ENCODE measurements at regions not wholly inside any gene's neighbourhood (a gene's known extent, or its start where the extent isn't known, plus 50 kb on each side); places are given as distances from the start of the nearest gene placed in this dataset.
"Not testable (repeated sequence)": the region's sequence is repeated elsewhere in the genome, so short reads cannot be mapped to it uniquely, and the experiment has no call there.

- DNase-seq (ENCODE audit: low read depth): no peak
These were observed 67.3 kb upstream of the VCAN start for GRCh38 chr5:83404182-83404716.

GRCh38 chr5:83405662-83406061 lies 65.9 kb upstream of the VCAN start:
- DNase-seq (ENCODE audit: low read depth): no peak

DNA sequence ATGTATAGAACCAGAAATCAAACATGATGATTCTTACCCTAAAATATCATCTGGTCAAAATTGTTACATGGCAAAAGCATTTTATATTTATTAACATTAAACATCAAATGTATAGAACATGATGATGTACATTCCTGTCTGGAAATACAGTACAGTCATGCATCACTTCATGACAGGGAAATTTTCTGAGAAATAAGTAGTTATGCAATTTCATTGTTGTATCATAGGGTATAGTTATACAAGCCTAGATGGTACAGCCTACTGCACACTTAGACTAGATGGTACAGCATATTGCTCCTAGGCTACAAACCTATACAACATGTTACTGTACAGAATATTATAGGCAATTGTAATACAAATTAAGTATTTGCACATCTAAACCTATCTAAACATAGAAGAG lies 64.6 kb upstream of the VCAN start:
- DNase-seq (ENCODE audit: low read depth): no peak

- no peak for DNase-seq (ENCODE audit: low read depth)
These were observed 63.6 kb upstream of the VCAN start for GRCh38 chr5:83407931-83408330.

- DNase-seq (ENCODE audit: low read depth): no peak
These were observed 62.8 kb upstream of the VCAN start for GRCh38 chr5:83408719-83409118.

DNA sequence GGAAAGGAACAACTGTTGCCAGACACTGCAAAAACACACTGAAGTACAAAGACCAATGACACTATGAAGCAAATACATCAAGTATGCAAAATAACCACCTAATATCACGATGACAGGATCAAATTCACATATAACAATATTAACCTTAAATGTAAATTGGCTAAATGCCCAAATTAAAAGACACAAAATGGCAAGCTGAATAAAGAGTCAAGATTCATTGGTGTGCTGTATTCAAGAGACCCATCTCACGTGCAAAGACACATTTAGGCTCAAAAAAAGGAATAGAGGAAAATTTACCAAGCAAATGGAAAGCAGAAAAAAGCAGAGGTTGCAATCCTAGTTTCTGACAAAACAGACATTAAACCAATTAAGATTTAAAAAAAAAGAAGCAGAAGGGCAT lies 61.8 kb upstream of the VCAN start:
- not testable (repeated sequence) for DNase-seq (ENCODE audit: low read depth)

GRCh38 chr5:83410319-83410718 lies 61.2 kb upstream of the VCAN start:
- not testable (repeated sequence) for DNase-seq (ENCODE audit: low read depth)

DNA sequence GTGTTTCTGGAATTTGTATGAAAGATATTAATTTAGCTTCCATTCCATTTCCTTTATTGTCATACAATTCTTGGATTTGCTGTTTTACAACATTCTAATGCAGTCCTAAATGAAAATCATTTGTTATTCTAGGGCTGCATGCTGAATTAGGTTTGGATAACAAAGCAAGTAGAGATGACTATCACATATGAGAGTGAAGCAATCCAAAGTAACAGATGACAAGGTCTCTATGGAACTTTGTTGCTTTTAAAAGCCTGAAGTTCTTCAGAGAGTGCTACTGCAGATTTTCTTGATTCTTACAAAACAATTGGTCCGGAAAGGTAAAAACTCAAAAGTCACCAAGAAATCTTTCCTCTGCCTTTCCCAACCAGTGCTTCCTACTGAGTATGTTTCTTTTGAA lies 56.9 kb upstream of the VCAN start:
- peak; percentile 6 for DNase-seq (ENCODE audit: low read depth)

DNA sequence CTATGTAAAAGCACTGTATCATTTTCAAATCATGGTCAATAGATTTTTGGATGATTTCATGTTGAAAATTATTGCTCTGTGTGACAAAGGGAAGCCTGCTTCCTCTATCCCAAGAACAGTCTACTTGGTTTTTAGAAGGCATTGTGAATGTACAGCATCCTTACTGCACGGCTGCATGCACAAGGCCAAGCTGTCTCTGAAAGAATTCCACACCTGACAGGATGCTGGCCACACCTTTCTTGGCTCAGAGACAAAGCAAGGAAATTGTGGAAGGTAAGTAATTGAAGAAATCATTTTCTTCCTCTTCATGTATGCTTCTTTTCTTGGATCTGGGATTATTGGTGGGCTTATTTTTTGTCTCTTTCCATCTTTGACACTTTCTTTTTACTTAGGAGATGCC lies 53.7 kb upstream of the VCAN start:
- no peak for DNase-seq (ENCODE audit: low read depth)

- no peak for DNase-seq (ENCODE audit: low read depth)
These were observed 52.9 kb upstream of the VCAN start for GRCh38 chr5:83418356-83419321.

Measured in LHCN-M2 (cell line).